ENCODE measurements at regions not wholly inside any gene's neighbourhood (a gene's known extent, or its start where the extent isn't known, plus 50 kb on each side); places are given as distances from the start of the nearest gene placed in this dataset.
"Not testable (repeated sequence)": the region's sequence is repeated elsewhere in the genome, so short reads cannot be mapped to it uniquely, and the experiment has no call there.

- H3K4me1 Mint-ChIP-seq; H3K27ac Mint-ChIP-seq; CTCF ChIA-PET (ENCODE audit: partially characterized antibody); intact Hi-C loops (cut with micrococcal nuclease); H3K27me3 Mint-ChIP-seq; H3K36me3 ChIP-seq (ENCODE audit: insufficient read depth, low read length); H3K36me3 Mint-ChIP-seq; H3K27ac ChIP-seq (ENCODE audit: low read depth, low read length); H3K9me3 Mint-ChIP-seq; H3K4me3 ChIP-seq (ENCODE audit: low read length in 2 of 2); H3K27me3 ChIP-seq (ENCODE audit: insufficient read depth, low read length); H3K9me3 ChIP-seq (ENCODE audit: control insufficient read depth in 1 of 2, low read length in 2 of 2); DNase-seq; H3K4me1 ChIP-seq (ENCODE audit: insufficient read depth, low read length); H3K4me3 Mint-ChIP-seq; POLR2A ChIA-PET (ENCODE audit: partially characterized antibody): not testable (repeated sequence)
These were observed 313.2 kb downstream of the UBE2NL start for GRCh38 chrX:144197057-144197456.

GRCh38 chrX:144202726-144203125 is 318.9 kb downstream of the UBE2NL start:
- intact Hi-C loops (cut with micrococcal nuclease); H3K4me3 Mint-ChIP-seq; H3K4me1 ChIP-seq (ENCODE audit: insufficient read depth, low read length); CTCF ChIA-PET (ENCODE audit: partially characterized antibody); H3K9me3 ChIP-seq (ENCODE audit: control insufficient read depth in 1 of 2, low read length in 2 of 2); H3K27me3 ChIP-seq (ENCODE audit: insufficient read depth, low read length); H3K36me3 ChIP-seq (ENCODE audit: insufficient read depth, low read length); H3K4me3 ChIP-seq (ENCODE audit: low read length in 2 of 2); H3K9me3 Mint-ChIP-seq; H3K36me3 Mint-ChIP-seq; H3K4me1 Mint-ChIP-seq; H3K27ac Mint-ChIP-seq; POLR2A ChIA-PET (ENCODE audit: partially characterized antibody); DNase-seq; H3K27ac ChIP-seq (ENCODE audit: low read depth, low read length); H3K27me3 Mint-ChIP-seq: not testable (repeated sequence)

GRCh38 chrX:144208360-144209024 is 324.6 kb downstream of the UBE2NL start:
- H3K27me3 Mint-ChIP-seq; H3K36me3 Mint-ChIP-seq; POLR2A ChIA-PET (ENCODE audit: partially characterized antibody); H3K4me1 ChIP-seq (ENCODE audit: insufficient read depth, low read length); H3K27ac ChIP-seq (ENCODE audit: low read depth, low read length); H3K36me3 ChIP-seq (ENCODE audit: insufficient read depth, low read length); H3K4me3 ChIP-seq (ENCODE audit: low read length in 2 of 2); H3K27me3 ChIP-seq (ENCODE audit: insufficient read depth, low read length); H3K9me3 ChIP-seq (ENCODE audit: control insufficient read depth in 1 of 2, low read length in 2 of 2); H3K27ac Mint-ChIP-seq; CTCF ChIA-PET (ENCODE audit: partially characterized antibody); intact Hi-C loops (cut with micrococcal nuclease); H3K4me3 Mint-ChIP-seq; H3K4me1 Mint-ChIP-seq; H3K9me3 Mint-ChIP-seq; DNase-seq: not testable (repeated sequence)

- no peaks in the 10 kb centered on the region for H3K27me3 Mint-ChIP-seq
- no peaks in the 10 kb centered on the region for H3K4me1 Mint-ChIP-seq
- H3K27ac ChIP-seq (ENCODE audit: low read depth, low read length): no peak overlapping the region
- peaks cover 0 to 6% (median 0%) of the 10 kb centered on the region in 8 donors for H3K9me3 Mint-ChIP-seq
- no peak for DNase-seq
- no peaks in the 10 kb centered on the region for H3K36me3 Mint-ChIP-seq
- no peak overlapping the region for H3K27ac Mint-ChIP-seq
- ChIA-PET CTCF (ENCODE audit: partially characterized antibody) (no interaction called here), POLR2A (ENCODE audit: partially characterized antibody) (no interaction called here)
- no peaks in the 10 kb centered on the region for H3K9me3 ChIP-seq (ENCODE audit: control insufficient read depth in 1 of 2, low read length in 2 of 2)
- intact Hi-C loops (cut with micrococcal nuclease): no loop called here
- no peak overlapping the region for H3K4me3 ChIP-seq (ENCODE audit: low read length in 2 of 2)
- no peaks in the 10 kb centered on the region for H3K4me1 ChIP-seq (ENCODE audit: insufficient read depth, low read length)
- no peak overlapping the region for H3K4me3 Mint-ChIP-seq
- no peaks in the 10 kb centered on the region for H3K36me3 ChIP-seq (ENCODE audit: insufficient read depth, low read length)
- no peaks in the 10 kb centered on the region for H3K27me3 ChIP-seq (ENCODE audit: insufficient read depth, low read length)
These were observed 330.8 kb downstream of the UBE2NL start for GRCh38 chrX:144214651-144215050.

GRCh38 chrX:144219035-144219434 is 335.2 kb downstream of the UBE2NL start:
- no peaks in the 10 kb centered on the region for H3K27me3 Mint-ChIP-seq
- intact Hi-C loops (cut with micrococcal nuclease): no loop called here
- no peak overlapping the region for H3K4me3 ChIP-seq (ENCODE audit: low read length in 2 of 2)
- H3K9me3 ChIP-seq (ENCODE audit: control insufficient read depth in 1 of 2, low read length in 2 of 2): no peaks in the 10 kb centered on the region
- H3K27ac ChIP-seq (ENCODE audit: low read depth, low read length): no peak overlapping the region
- ChIA-PET POLR2A (ENCODE audit: partially characterized antibody) (no interaction called here), CTCF (ENCODE audit: partially characterized antibody) (no interaction called here)
- H3K4me1 ChIP-seq (ENCODE audit: insufficient read depth, low read length): no peaks in the 10 kb centered on the region
- no peaks in the 10 kb centered on the region for H3K27me3 ChIP-seq (ENCODE audit: insufficient read depth, low read length)
- H3K36me3 Mint-ChIP-seq: no peaks in the 10 kb centered on the region
- DNase-seq: no peak
- no peaks in the 10 kb centered on the region for H3K36me3 ChIP-seq (ENCODE audit: insufficient read depth, low read length)
- no peak overlapping the region for H3K4me3 Mint-ChIP-seq
- no peaks in the 10 kb centered on the region for H3K4me1 Mint-ChIP-seq
- peaks cover 0 to 6% (median 2%) of the 10 kb centered on the region in 8 donors for H3K9me3 Mint-ChIP-seq
- H3K27ac Mint-ChIP-seq: no peak overlapping the region

- H3K4me3 ChIP-seq (ENCODE audit: low read length in 2 of 2); H3K4me1 ChIP-seq (ENCODE audit: insufficient read depth, low read length); H3K27ac ChIP-seq (ENCODE audit: low read depth, low read length); H3K36me3 ChIP-seq (ENCODE audit: insufficient read depth, low read length); H3K4me3 Mint-ChIP-seq; H3K27ac Mint-ChIP-seq; intact Hi-C loops (cut with micrococcal nuclease); CTCF ChIA-PET (ENCODE audit: partially characterized antibody); H3K27me3 Mint-ChIP-seq; DNase-seq; POLR2A ChIA-PET (ENCODE audit: partially characterized antibody); H3K4me1 Mint-ChIP-seq; H3K9me3 ChIP-seq (ENCODE audit: control insufficient read depth in 1 of 2, low read length in 2 of 2); H3K36me3 Mint-ChIP-seq; H3K27me3 ChIP-seq (ENCODE audit: insufficient read depth, low read length): not testable (repeated sequence)
- peaks cover 0 to 28% (median 7%) of the 10 kb centered on the region in 8 donors for H3K9me3 Mint-ChIP-seq
These were observed 347.4 kb downstream of the UBE2NL start for GRCh38 chrX:144231116-144231785.

GRCh38 chrX:144253356-144253755 is 369.5 kb downstream of the UBE2NL start:
- H3K27ac ChIP-seq (ENCODE audit: low read depth, low read length): no peak overlapping the region
- H3K27ac Mint-ChIP-seq: no peak overlapping the region
- intact Hi-C loops (cut with micrococcal nuclease): no loop called here
- no peaks in the 10 kb centered on the region for H3K36me3 Mint-ChIP-seq
- no peaks in the 10 kb centered on the region for H3K36me3 ChIP-seq (ENCODE audit: insufficient read depth, low read length)
- H3K4me1 ChIP-seq (ENCODE audit: insufficient read depth, low read length): no peaks in the 10 kb centered on the region
- DNase-seq: no peak
- H3K4me3 ChIP-seq (ENCODE audit: low read length in 2 of 2): no peak overlapping the region
- no peaks in the 10 kb centered on the region for H3K27me3 ChIP-seq (ENCODE audit: insufficient read depth, low read length)
- no peak overlapping the region for H3K4me3 Mint-ChIP-seq
- ChIA-PET POLR2A (ENCODE audit: partially characterized antibody) (no interaction called here), CTCF (ENCODE audit: partially characterized antibody) (no interaction called here)
- peaks cover 0 to 10% (median 0%) of the 10 kb centered on the region in 8 donors for H3K9me3 Mint-ChIP-seq
- H3K9me3 ChIP-seq (ENCODE audit: control insufficient read depth in 1 of 2, low read length in 2 of 2): no peaks in the 10 kb centered on the region
- no peaks in the 10 kb centered on the region for H3K4me1 Mint-ChIP-seq
- H3K27me3 Mint-ChIP-seq: no peaks in the 10 kb centered on the region

All from CD4-positive, alpha-beta memory T cell (primary cell).